Germinal center (tissue), 1 donor: ENCODE measurements at regions not wholly inside any gene's neighbourhood (a gene's known extent, or its start where the extent isn't known, plus 50 kb on each side); places are given as distances from the start of the nearest gene placed in this dataset.

ENCODE experiments used
- DNase-seq: peaks from one replicate; pipeline ENCODE4 v3.0.0; 2012; ENCODE audit warnings: mixed read lengths, low spot score

GRCh38 chr2:163459986-163460385, 275.8 kb downstream of the FIGN start:
- DNase-seq, result no peak

GRCh38 chr2:163456953-163457743, 278.7 kb downstream of the FIGN start:
- DNase-seq, result no peak

GRCh38 chr2:163455815-163456214, 280.0 kb downstream of the FIGN start:
- DNase-seq, result no peak

GRCh38 chr2:163453920-163454319, 281.9 kb downstream of the FIGN start:
- no peak for DNase-seq

DNA sequence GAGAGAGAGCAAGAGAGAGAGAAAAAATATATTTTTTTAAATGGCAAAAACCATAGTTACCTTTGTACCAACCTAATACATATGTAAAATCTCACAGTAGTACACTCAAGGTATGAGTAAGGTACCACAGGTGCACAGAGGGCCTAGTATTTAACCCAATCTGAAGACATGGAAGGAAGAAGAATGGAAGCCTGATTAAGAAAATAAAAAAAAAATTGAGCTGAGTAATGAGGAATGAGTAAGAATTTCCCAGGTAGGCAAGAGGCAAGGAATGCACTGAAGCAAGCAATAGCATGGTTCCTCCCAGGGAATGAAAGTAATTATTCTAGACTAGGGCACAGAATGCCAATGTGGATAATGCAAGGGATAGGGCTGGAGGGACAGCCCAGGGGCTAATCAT, 294.2 kb downstream of the FIGN start:
- DNase-seq, result no peak

DNA sequence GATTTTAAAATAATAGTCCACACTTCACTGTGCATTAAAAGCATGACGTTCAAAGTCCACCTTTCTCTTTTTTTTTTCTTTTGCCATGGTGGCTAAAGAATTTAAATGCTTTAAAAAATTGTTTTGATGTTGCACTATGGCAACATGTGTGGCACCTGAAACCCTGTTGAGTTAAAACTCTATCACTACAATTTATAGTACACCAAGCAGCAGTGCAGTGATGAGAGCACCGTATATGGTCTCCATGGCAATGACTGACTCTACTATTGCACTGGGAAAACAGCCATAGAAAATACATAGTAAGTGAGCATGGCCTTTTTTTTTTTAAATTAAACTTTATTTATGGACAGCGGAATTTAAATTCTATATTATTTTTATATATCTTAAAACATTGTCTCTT, 298.8 kb downstream of the FIGN start:
- DNase-seq, result no peak

- DNase-seq, result no peak
Measured at GRCh38 chr2:163428187-163428586, 307.6 kb downstream of the FIGN start.

DNA sequence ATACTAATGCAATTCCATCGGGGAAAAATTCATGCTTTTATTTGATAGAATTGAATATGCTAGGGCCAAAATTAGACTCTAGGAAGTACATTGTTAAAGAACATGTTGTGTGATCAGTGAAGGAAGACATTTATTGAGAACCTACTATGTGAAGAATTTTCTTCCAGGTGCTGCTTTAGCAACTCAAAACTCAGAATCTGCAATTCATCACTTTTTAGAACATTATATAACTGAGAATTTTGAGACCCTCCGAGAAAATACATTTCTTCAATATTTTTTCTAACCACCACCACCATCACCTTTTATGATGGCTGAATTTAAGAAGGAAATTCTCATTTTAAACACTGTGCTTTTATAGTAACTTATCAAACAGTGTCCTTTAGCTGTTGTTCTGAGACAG, 315.2 kb downstream of the FIGN start:
- DNase-seq, result no peak

DNA sequence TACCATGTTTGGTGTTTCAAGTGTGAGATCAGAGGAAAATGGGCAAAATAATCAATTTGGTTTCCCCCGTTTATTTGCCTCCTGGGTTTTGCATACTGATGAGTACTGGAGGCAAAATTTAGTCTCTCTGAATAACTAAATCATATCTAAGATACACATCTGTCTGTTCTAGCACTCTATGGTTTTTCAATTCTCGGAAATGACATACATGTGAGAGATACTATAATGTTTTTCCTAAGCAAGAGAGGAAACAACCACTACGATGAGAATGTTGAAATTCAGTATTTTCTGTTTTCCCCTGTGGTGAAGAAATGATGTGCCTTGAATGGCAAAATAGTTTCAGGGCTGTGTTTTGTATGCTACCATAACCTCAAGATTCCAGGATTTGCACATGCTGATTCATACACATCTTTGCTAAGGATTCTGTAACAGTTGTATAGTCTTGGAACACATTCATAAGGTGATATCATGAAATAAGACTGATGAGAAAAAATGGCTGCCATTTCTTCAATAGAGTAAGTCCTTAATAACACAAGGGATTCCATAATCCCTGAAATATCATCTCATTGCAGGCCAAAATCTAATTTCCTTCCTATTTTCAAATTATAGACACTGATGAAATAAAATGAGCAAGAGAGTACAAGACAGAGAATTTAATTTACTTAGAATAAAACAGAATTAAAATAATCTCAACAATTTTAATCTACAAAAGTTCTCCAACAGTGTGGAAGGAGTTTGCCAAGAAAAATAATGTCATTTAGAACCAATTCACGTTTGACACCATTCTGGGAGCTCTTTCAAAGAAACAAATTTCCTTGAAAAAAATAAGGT, 316.6 kb downstream of the FIGN start:
- no peak for DNase-seq

DNA sequence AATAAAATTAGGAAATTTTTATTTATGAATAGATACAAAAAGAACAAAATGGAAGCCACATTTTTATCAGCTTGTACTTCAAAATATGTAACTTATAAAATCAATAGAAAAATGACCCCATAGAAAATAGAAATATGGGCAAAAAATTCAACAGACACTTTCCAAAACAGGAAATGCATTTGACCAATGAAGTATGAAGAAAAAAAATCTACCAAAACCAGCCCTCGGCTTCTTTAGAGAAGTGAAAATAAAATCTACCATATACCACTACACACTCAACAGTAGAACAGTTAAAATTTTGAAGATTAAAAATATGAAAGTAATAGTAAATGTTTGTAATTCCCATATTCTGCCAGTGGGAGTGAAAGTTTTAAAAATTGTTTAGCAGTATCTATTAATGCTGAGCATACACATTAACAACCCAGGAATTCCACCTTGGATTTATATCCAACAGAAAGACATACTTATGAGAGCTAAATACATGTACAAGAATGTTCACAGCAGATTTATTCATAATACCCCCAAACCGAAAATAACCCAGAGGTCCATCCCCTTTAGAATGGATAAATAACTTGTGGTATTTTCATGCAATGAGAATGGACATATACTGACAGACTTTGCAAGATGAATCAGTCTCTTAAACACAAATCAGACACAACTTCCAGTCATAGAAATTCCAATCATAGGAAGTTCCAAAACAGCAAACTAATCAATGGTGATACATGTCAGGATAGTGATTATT, 318.0 kb downstream of the FIGN start:
- DNase-seq, result peak; percentile 2

DNA sequence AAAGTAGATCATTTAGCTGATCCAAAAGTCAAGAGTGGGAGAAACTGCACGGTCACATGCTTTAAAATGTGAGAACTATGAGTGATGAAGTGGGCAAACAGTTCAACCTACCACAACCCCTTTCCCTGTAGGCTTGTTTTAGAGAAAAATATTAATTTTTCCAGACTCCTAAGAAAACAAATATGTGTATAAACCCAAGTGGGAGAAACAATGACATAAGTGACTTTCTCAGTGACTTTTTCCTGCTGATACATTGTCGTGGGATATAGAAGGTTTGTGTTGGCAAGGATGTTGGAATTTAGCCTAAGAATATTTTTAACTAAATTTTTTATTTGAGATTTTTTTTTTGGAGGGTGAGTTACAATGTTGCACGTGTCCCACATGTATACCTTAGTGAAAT, 321.7 kb downstream of the FIGN start:
- DNase-seq, result no peak

- no peak for DNase-seq
Measured at GRCh38 chr2:163407296-163407695, 328.5 kb downstream of the FIGN start.

- DNase-seq, result no peak
Measured at GRCh38 chr2:163405298-163405697, 330.5 kb downstream of the FIGN start.

GRCh38 chr2:163401481-163401880, 334.3 kb downstream of the FIGN start:
- DNase-seq, result no peak

- no peak for DNase-seq
Measured at GRCh38 chr2:163397451-163397850, 338.4 kb downstream of the FIGN start.

GRCh38 chr2:163395602-163396001, 340.2 kb downstream of the FIGN start:
- DNase-seq, result no peak

DNA sequence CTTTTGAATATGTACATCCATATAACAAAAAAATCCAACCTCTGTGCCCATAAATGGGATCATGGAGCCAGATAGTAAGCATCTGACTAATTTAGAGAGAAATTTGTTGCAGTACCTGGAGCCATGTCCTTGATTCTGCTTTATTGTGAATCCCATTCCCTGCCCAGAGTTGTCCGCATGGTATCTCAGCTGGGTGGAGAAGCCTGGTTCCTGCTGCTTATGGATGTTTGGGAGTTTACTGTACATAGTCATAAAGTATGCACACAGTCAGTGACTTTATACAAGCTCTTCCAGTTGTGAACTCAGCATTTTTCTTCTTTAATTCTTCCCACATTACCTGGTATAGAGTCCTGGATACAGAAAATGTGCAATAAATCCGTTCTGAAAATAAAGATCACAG, 346.0 kb downstream of the FIGN start:
- DNase-seq, result no peak

GRCh38 chr2:163375472-163375871, 360.3 kb downstream of the FIGN start:
- no peak for DNase-seq

DNA sequence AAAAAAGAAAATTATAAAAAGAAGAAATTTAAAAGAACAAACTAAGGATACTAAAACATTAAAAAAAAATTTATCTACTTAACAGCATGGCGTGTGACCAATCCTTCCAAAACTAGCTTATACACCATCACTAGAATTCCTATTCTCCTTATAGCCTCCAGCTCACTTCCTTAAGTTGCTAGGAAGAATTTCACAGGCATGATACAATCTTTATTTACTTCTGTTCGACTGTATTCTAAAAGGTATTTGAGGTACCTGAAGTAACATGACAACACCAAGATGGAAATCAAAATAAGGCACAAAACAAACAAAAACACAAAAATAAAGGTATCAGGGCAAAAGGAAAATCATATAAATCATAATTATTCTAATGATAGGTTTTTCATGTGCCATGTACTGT, 360.7 kb downstream of the FIGN start:
- no peak for DNase-seq

- DNase-seq, result no peak
Measured at GRCh38 chr2:163374282-163374681, 361.5 kb downstream of the FIGN start.

- no peak for DNase-seq
Measured at GRCh38 chr2:163373496-163373895, 362.3 kb downstream of the FIGN start.

DNA sequence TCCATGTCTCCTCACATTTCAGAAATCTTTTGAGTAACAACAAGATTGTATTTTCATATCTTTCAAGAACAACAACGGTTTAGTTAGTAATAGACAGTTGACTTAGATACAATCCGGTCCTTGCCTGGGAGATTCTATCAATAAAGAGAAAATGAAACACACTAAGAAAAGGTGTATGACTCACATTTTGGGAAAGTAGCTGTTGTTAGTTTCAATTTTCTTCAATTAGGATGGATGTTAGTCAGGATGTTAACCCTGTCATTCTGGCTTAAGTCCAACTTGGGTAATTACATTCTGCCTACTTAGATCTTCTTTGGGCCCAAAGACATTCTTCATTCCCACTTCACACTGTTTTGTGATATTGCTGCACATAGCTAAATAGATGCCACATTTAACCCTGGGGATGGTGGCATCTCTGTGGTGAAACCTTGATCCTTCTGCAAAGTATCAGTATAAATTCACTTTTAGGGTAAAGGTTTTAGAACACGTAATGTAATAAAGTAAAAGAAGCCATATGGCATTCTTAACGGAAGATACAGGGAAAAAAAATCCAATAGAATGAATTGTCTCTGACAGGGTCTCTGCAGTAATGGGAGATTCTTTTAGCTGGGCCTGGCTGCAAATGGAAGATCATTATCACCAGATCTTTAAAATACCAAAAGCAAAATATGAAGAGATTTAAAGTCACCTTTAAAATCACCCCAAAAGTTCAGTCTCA, 365.5 kb downstream of the FIGN start:
- DNase-seq, result no peak
